ENCODE measurements at regions not wholly inside any gene's neighbourhood (a gene's known extent, or its start where the extent isn't known, plus 50 kb on each side); places are given as distances from the start of the nearest gene placed in this dataset.

- H3K36me3 ChIP-seq: no peaks in the 10 kb centered on the region
- TF ChIP-seq POLR2A (IDR thresholded peaks at IDR 0.05): no peak
- no peak for TF ChIP-seq CTCF (IDR thresholded peaks at IDR 0.05)
- no peak overlapping the region for H3K27ac ChIP-seq
- H3K9me3 ChIP-seq: no peaks in the 10 kb centered on the region
- DNase-seq (no peak), ATAC-seq (no peak)
- H3K27me3 ChIP-seq: peaks cover 0 to 36% (median 0%) of the 10 kb centered on the region in 9 donors
- intact Hi-C loops (cut with DNase I): no loop called here
- WGBS, 4 donors: 60 to 86% (median 71%) methylated on average over 7 to 12 of the region's 12 CpGs
- no peaks in the 10 kb centered on the region for H3K4me1 ChIP-seq
- H3K4me3 ChIP-seq: no peak overlapping the region
Measured at GRCh38 chr1:5311147-5311546, 656.7 kb downstream of the AJAP1 start.

- intact Hi-C loops (cut with DNase I): no loop called here
- H3K27ac ChIP-seq: no peak overlapping the region
- no peaks in the 10 kb centered on the region for H3K4me1 ChIP-seq
- no peak for DNase-seq
- no peak for ATAC-seq
- H3K36me3 ChIP-seq: no peaks in the 10 kb centered on the region
- no peaks in the 10 kb centered on the region for H3K9me3 ChIP-seq
- H3K27me3 ChIP-seq: peaks cover 0 to 17% (median 0%) of the 10 kb centered on the region in 9 donors
- H3K4me3 ChIP-seq: no peak overlapping the region
- 62 to 80% (median 66%) methylated on average over 6 of the region's 6 CpGs for WGBS, 4 donors
- TF ChIP-seq POLR2A (IDR thresholded peaks at IDR 0.05) (no peak), CTCF (IDR thresholded peaks at IDR 0.05) (no peak)
Measured at GRCh38 chr1:5308249-5308648, 653.8 kb downstream of the AJAP1 start.

- no peak for TF ChIP-seq POLR2A (IDR thresholded peaks at IDR 0.05)
- no peak for ATAC-seq
- WGBS, 4 donors: 46 to 56% (median 52%) methylated on average over 6 of the region's 6 CpGs
Measured at GRCh38 chr1:5304702-5305101, 650.3 kb downstream of the AJAP1 start.

GRCh38 chr1:5298376-5298775 is 644.0 kb downstream of the AJAP1 start:
- no peaks in the 10 kb centered on the region for H3K9me3 ChIP-seq
- no peak overlapping the region for H3K27ac ChIP-seq
- H3K4me3 ChIP-seq: no peak overlapping the region
- no peaks in the 10 kb centered on the region for H3K4me1 ChIP-seq
- DNase-seq (no peak), ATAC-seq (no peak)
- WGBS, 4 donors: 85 to 92% (median 91%) methylated on average over 5 to 6 of the region's 6 CpGs
- peaks cover 0 to 7% (median 0%) of the 10 kb centered on the region in 9 donors for H3K27me3 ChIP-seq
- no peak for TF ChIP-seq CTCF (IDR thresholded peaks at IDR 0.05)
- TF ChIP-seq POLR2A (IDR thresholded peaks at IDR 0.05): no peak
- intact Hi-C loops (cut with DNase I): no loop called here
- no peaks in the 10 kb centered on the region for H3K36me3 ChIP-seq

More at GRCh38 chr1:5304702-5305101, 650.3 kb downstream of the AJAP1 start:
- no peaks in the 10 kb centered on the region for H3K36me3 ChIP-seq
- H3K27ac ChIP-seq: no peak overlapping the region
- H3K4me1 ChIP-seq: no peaks in the 10 kb centered on the region
- intact Hi-C loops (cut with DNase I): no loop called here
- no peaks in the 10 kb centered on the region for H3K9me3 ChIP-seq
- peaks cover 0 to 6% (median 0%) of the 10 kb centered on the region in 9 donors for H3K27me3 ChIP-seq
- no peak for DNase-seq
- H3K4me3 ChIP-seq: no peak overlapping the region

- intact Hi-C loops (cut with DNase I): no loop called here
- H3K36me3 ChIP-seq: no peaks in the 10 kb centered on the region
Measured at GRCh38 chr1:5297886-5298239, 643.5 kb downstream of the AJAP1 start.

More at GRCh38 chr1:5297886-5298239, 643.5 kb downstream of the AJAP1 start:
- DNase-seq (no peak), ATAC-seq (no peak)
- Histone ChIP-seq H3K9me3 (no peaks in the 10 kb centered on the region), H3K27ac (no peak overlapping the region), H3K27me3 (peaks cover 0 to 7% (median 0%) of the 10 kb centered on the region in 9 donors), H3K4me1 (no peaks in the 10 kb centered on the region), H3K4me3 (no peak overlapping the region)
- 85 to 91% (median 90%) methylated on average over 1 of the region's 1 CpG for WGBS, 4 donors
- TF ChIP-seq CTCF (IDR thresholded peaks at IDR 0.05) (no peak), POLR2A (IDR thresholded peaks at IDR 0.05) (no peak)

All from heart left ventricle (tissue), 16 donors.